AG08396 (cell line): ENCODE measurements at regions not wholly inside any gene's neighbourhood (a gene's known extent, or its start where the extent isn't known, plus 50 kb on each side); places are given as distances from the start of the nearest gene placed in this dataset.
"Not testable (repeated sequence)": the region's sequence is repeated elsewhere in the genome, so short reads cannot be mapped to it uniquely, and the experiment has no call there.

Source experiments
- DNase-seq: peaks from one replicate; pipeline ENCODE4 v3.0.0; 2012; ENCODE audit warnings: low spot score, mixed read lengths

GRCh38 chr22:35183917-35184316 lies 73.4 kb upstream of the HMGXB4 start:
- no peak for DNase-seq

GRCh38 chr22:35186492-35186891 lies 70.8 kb upstream of the HMGXB4 start:
- no peak for DNase-seq

GRCh38 chr22:35188930-35189329 lies 68.4 kb upstream of the HMGXB4 start:
- not testable (repeated sequence) for DNase-seq

DNA sequence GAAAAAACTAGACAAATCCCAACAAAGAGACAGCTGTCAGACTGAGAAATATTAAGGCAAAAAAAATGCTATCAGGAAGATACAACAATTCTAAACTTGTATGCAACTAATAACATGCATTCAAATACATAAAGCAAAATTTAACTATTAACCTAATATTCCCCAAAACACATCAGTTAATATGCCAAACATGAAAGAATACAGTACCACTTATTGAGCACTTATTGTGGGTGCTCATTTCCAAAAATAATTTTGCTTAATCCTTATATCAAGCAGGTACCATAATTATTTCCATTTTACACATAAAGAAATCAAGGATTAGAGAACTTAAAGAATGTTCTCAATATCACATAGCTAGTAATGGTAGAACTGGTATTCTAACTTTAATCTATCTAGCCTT lies 67.7 kb upstream of the HMGXB4 start:
- DNase-seq: no peak

GRCh38 chr22:35191412-35191811 lies 65.9 kb upstream of the HMGXB4 start:
- DNase-seq: peak; percentile 21

GRCh38 chr22:35192129-35192918 lies 65.0 kb upstream of the HMGXB4 start:
- no peak for DNase-seq

DNA sequence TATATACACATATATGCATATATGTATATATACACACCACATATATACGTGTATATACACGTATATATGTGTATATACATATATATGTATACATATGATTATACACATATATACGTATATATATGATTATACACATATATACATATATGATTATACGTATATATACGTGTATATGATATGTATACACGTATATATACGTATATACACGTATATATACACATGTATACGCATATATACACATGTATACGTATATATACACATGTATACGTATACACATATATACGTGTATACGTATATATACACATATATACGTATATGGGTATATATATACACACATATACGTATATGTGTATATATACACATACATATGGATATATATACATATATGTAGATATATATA lies 62.1 kb upstream of the HMGXB4 start:
- no peak for DNase-seq

DNA sequence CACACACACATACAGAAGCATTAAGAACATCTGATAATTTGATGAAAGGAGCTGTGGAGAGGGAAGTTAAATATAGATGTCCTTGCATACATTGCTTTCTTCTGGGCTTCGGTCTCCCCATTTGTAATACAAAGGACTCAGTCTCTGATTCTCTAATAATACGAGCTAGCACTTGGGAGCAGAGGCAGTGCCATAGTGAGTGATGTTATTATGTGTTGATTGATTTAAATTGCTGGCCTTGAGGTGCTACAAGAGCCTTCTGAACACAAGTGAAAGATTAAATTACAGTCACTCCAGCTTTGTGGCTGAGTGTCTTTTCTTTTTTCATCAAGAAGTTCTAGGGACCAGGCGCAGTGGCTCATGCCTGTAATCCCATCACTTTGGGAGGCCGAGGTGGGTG lies 61.5 kb upstream of the HMGXB4 start:
- DNase-seq: no peak

- DNase-seq: no peak
These were observed 60.2 kb upstream of the HMGXB4 start for GRCh38 chr22:35197071-35197470.

DNA sequence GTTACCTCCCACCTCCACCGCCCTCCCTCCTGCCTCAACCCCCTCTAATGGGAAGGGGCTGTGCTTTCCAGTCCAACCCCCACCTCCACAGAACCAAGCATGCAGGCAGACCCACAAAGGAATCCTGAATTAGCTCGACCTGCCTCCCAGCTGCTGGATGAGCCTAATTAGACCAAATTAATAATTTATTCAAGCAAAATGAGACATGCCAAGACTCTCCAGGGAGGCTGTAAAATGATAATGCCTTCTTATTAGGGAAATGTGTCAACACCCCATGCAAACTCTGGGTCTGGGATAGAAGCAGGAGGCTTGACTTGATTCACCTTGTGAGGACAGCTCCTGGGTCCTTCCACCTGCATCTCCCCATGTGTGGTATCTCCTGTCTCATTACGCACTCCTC lies 59.4 kb upstream of the HMGXB4 start:
- DNase-seq: no peak

GRCh38 chr22:35198738-35199137 lies 58.6 kb upstream of the HMGXB4 start:
- DNase-seq: no peak

GRCh38 chr22:35202376-35202775 lies 54.9 kb upstream of the HMGXB4 start:
- DNase-seq: no peak

DNA sequence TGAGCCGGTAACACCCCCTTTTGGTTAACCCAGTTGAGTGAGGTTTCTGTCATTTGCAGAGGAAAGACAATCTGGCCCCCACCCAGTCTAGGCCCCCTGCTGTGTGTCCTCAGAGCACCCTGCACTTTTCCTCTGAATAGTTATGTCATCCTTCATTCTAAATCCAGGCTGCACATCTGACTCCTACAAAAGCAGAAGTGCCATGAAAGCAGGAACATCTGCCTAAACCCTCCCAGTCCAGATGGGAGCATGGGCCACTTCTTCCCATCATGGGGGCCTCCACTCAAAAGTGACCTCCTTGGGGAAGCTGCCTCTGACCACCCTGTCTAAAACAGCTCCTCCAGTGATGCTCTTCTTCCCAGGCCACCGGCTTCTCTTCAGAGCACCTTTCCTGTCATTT lies 53.7 kb upstream of the HMGXB4 start:
- DNase-seq: no peak

DNA sequence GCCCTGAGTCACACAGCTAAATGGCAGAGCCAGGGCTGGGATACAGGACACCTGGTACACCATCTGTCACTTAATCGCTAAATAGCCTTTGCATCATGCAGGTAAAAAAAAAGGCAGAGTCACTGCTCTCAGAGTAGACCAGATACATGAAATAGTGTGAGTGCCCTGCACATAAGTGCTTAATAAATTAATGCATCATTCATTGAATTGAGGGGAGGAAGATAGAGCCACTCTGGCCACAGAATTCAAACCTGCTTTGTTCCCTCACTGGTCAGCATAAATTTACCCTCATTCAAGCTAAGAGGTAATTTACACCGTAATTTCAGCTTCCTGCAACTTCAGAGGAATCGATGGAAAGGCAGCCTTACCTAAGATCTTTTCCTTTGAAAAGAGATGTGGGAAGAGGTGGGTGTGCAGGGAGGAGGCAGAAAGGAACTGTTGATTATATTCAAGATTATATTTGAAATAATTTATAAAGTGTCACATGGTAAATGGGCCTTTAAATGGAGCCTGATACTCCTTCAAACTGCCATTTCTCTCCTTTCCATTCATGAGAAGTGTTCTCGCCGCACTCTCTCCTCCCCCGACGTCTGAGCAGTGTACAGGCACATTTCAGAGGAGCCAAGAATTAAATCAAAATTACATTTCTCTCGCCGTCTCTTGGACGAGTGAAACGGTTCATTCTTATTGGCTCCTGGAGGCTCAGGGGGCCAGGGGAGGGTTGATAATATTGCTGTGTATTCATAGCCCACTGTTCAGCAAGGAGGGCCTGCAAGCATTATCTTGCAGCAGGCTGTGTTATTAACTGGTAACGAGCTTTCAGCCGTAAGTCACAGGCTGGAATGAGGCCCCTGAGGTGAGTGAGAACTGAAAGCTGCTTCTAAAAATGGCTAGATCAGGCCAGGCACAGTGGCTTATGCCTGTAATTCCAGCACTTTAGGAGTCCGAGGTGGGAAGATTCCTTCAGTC lies 52.2 kb upstream of the HMGXB4 start:
- DNase-seq: no peak

- peak; percentile 39 for DNase-seq
These were observed 51.3 kb upstream of the HMGXB4 start for GRCh38 chr22:35205961-35206360.

DNA sequence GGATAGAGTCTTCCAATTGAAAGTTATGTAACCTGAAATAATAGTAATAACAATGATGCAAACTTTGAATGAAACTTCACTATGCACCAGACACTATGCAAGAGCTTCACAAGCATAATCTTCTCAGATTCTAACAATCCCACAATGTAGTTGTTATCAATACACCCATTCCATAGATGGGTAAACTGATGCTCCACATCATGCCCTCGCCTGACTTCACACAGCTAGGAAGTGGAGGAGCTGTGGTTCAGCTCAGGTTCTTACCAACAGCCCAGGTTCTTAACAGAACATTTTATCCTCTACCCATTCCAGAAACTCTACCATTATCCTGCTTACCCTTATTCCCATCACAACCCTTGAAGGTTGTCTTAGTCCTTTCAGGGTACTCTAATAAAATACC lies 50.4 kb upstream of the HMGXB4 start:
- DNase-seq: no peak
